HG03025 (cell line): ENCODE measurements at regions not wholly inside any gene's neighbourhood (a gene's known extent, or its start where the extent isn't known, plus 50 kb on each side); places are given as distances from the start of the nearest gene placed in this dataset.

ENCODE experiments used
- ATAC-seq: cut with Tn5 transposase; IDR thresholded peaks from one replicate; pipeline ENCODE4 v1.9.1; 2021; ENCODE audit warnings: mild to moderate bottlenecking, moderate library complexity; ENCODE audit not compliant: unreplicated experiment, low FRiP score

DNA sequence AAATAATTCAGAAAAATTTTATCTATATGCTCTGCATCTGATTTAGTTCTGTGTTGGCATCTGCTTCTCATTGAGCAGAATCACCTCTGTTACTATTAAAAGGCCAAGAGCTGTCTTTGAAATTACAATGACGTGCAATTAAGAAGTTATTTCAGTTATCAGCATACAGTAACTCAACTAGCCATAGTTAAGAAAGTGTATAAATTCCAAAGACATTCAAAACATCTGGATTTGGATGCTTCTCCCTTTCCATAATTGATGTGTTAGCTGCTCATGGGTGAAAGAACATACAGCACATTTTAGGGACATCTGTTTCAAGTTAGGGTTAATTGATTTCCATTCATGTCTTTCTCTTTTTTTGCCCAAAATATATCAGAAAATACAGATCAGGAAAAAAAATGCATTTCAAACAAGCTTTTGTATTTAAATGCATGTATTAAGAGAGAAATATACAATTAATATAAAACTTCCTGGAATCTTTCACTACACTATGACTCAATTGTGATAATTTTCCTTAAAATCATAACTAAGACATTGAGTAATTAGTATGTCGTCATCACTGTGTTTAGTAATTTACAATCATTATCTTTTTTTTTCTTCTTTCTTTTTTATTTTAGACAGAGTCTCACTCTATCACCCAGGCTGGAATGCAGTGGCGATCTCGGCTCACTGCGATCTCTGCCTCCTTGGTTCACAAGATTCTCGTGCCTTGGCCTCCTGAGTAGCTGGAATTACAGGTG, 82.7 kb upstream of the MBNL1 start:
- ATAC-seq = no peak

DNA sequence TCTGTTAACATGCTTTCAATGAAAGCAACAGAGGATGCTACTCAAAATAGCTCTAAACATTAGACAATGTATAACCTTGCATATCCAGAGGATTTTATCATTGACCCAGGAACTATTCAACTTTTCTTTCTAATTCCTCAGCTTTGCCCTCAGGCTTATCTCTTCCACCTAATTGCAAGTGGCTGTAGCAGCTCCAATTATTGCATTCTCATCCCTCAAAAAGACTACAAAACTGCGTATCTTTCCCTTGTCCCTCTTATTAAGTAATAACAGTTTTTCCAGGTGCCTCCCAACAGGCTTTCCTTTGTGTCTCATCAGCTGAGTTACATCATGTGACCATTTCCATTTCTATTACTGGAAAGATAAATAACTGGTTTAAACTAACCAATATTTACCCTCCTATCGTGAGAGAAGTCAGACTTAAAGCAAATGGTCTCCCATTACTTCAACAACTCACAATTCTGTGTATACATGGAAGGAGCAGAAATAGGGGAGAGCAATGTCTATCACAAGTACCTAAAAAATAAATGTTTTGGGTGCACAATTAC, 78.0 kb upstream of the MBNL1 start:
- ATAC-seq = no peak

DNA sequence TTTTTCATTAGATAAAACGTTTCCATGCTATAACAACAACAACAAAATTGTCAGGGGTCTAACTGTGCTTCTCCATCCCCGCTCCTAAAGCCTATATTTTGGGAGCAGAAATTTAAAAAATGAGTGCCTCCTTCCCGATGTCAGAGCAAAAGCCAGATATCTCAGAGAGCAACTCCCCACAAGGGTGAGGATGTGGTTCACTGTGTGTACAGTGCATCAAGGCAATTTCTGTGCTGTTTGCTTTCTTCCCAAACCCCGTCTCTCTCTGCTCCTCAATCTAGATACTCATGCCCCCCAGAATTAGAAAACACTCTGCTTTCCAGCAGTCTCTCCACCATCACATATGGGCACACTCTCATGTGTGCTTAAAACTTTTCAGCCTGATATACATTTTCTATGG, 76.7 kb upstream of the MBNL1 start:
- no peak for ATAC-seq

DNA sequence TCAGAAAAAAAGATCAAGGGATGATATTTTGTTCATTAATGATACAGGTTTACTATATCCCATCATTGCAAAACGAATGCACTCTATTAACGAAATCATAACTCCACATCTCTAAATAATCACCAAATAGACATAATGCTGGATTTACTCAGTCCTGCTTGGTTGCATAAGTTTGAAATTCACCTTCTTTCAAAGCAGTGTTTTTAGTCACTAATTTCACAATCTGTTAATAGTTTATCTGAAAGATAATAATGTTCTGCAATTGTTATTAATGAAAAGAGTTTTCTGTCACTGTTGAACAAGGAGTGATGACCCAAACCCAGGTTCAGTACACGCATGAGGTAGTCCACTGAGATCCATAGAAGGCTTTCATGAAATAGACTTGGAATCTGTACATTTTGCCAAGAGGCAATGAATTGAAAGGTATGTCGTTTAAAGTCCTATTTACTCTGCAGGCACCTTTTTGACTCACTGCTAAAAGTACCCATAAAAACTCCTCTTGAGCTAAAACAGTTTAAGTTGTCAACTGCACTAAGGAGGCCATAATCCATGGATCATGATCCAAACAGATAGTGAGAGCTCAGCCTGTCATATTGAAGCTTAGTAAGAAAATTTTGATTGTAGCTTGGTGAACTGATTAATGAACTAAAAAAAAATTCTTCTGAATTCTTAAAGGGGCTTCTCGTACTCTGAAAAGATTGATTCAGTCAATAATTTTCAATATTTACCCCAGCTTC, 75.6 kb upstream of the MBNL1 start:
- ATAC-seq = no peak

DNA sequence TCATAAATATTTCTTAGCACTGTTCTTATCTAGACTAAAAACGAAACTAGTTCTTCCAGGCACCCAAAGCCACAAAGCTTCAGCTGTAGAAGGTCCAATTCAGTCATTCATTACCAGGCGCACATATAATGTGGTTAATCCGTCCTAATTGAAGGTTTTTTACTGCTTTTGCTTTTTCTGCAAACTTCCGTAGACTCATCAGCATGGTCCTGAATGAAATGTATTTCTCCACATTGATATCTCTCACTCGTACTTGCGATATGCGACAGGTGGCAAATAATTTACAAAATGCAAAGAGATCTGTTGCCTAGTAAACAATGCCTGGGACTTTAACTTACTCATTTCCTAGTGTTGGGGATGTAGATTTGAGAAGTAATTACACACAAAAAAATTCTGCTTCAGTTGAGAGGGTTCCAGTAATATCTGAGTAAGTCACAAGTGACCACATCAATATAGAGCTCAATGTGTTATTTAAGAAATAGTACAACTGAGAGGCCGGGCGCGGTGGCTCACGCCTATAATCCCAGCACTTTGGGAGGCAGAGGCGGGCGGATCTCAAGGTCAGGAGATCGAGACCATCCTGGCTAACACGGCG, 75.0 kb upstream of the MBNL1 start:
- peak; percentile 45 for ATAC-seq

DNA sequence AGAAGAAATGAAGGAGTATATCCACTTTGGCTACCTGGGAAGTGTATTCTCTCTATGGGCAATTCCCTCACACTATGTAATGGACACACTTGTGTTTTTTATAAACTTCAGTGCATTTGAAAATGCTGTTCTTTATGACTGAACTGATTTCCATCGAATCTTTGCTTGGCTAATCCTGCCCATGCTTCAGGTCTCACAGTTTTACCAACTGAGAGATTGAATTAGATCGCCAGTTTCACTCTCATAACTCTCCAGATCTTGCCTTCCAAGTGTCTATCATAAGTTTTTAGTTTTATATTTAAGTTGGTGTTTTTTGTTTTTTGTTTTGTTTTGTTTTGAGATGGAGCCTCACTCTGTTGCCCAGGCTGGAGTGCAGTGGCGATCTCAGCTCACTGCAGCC, 73.5 kb upstream of the MBNL1 start:
- no peak for ATAC-seq

DNA sequence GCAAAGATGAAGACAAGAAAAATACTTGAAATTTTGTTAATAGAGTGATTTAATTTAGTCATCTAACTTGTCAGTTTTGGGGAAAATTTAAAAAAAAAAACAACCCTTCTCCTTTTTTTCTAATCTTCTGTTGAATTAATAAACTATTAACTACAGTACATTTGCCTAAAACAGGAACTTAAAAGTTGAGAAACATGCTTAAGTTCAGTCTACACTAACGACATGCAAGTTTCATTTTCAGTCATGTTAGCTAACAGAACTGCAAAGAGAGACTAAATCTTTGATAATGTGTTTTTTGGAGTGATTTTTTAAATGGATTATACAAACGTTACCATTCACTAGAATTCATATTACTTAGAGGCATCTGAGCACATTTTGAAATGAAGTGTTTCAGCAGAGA, 71.9 kb upstream of the MBNL1 start:
- peak; percentile 47 for ATAC-seq

DNA sequence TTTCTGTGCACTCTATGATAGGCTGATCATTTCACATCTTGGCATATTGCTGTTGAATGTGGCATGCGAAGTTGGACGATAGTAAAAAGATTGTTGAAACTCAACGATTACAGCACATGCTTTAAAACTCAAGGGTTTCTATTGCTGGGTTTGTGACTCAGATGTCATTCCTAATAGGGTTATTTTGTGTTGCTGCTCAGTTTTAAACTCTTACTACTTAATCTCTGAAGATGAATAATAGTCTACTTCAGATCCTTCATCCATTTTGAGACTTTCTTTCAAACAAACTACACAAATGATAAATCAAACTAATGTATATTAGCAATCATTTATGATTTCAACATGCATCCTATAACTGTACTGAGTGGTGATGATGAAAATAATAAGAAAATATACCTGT, 71.3 kb upstream of the MBNL1 start:
- no peak for ATAC-seq

DNA sequence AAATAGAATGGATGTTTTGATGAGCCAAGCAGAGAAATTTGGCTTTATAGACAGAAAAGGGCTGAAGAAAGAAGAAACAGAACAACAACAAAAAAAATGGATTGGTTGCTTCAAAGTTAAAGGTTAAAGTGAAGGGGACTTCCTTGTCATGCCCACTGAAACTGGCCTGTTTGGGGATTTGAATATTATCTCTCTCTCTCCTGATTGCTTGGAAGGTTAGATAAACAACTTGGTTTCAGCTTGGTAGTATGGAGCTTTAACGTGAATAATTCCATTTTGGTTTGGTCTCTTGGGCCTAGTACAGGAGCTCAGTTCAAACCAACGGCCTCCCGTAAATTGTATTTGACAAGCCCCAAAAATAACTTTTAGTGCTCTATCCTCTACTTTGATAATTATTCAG, 70.8 kb upstream of the MBNL1 start:
- no peak for ATAC-seq

DNA sequence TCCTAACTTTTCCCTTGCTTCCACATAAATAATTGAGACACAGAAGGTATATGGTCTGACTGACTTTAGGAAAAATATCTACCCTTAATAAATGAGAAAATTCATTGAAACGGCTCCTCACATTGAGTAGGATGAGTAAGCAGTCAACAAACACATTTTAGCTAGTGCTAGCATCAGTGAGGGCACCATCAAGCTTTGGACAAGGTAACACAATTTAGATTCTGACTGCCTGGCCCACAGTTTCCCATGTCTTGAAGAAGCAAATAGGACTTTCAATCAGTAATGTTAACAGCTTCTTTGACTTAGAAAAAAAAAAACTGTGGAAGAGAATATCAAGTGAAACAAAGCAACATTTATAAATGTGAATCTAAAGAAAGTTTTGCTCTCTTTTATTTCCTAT, 70.1 kb upstream of the MBNL1 start:
- ATAC-seq = no peak

DNA sequence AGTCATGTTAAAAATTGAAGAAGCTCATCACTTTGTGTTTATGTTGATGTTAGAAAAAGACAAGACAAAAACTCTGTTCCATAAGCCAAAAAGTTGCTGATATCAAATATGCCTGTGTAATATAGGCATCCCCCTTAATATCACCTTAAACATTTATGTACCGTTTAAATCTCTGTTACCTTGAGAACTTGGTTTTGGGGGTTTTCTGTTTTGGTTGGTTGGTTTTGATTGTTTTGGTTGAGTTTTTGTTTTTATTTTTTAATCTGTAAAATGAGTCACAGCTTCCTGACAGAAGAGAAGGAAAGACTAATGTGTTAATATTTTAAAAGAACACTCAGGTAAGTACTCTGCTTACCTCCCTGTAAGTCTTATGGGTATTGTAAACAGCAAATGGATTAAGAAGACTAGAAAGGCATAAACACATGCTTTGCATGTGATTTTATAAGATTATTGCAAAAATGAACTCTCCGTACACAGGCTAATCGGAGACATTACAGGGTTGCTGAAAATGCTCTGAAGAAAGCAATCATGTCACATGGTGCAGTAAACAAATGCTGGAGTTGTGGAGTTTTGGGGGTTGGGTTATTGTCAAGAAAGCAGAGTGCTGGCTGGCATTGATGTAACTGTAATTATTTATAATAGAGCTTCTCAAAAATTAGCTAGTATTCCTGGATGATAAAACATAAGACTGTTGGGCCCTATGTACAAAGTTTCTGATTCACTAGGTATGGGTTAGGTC, 69.5 kb upstream of the MBNL1 start:
- no peak for ATAC-seq

DNA sequence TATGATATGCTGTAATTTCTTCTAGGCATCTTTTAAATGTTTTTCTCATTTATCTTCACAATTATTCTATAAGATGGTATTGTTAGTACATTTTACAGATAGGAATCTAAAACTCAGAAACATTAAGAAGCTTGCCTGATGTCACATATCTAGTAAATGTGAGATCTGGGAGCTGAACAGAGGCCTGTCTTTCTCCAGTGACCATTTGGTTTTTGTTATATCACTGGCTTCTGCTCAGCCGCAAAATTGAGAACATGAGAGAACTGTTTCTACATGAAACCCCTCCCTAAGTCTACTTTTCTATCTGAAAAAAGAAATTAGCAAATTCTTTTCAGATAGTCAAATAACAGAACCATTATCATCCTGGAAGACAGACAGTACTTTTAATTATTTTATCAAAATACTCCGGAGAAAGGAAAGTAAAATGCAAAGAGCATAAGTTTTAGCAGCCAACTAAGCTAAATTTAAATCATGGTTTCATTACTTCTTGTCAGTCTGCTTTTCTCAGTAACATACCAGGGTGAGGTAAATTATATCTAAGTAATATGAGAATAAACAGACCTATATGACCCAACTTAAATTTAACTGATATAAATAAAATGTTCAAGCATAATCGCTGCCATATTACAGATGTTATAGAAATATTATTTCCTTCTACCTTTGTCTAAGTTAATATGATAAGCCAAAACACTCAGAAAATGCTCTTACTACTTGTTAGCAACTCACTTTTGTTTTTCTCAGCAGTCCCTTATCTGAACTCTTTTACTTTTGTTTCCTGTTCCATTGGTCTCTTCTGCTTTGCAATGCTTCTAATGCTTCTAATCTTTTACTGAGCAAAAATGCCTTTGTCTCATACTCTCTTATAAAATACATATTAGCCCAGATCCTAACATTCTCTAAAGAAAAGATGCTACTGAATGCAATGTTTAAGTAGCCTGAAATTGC, 68.0 kb upstream of the MBNL1 start:
- peak; percentile 33 for ATAC-seq

DNA sequence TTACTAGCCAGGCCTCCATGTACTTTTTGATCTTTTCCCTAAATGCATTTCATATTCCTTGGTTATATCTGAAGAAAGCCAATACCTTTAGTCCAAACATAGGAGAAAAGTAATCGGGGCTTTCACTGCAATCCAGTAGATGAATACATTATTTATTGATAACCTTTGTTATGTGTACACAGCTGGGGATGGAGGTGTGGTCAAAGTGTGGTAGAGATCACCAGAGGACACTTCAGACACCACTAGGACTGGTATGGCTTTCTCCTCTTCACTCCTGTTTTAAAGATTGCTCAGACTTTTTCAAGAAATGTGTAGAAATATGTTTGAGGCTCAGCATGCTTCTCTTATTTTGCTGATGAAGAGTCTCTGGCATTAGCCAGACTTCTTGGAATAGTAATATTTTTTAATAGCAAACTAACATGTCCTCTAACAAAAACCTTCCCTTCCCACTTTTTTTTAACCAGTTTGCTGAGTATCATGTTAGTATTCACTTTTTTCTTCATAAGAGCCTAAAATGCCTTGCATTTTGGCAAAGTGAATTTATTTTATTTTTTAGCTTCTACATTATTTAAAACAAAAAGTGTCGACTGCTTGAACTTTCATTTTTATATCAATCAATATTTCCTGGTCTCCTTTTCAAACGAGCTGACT, 65.6 kb upstream of the MBNL1 start:
- ATAC-seq = no peak

DNA sequence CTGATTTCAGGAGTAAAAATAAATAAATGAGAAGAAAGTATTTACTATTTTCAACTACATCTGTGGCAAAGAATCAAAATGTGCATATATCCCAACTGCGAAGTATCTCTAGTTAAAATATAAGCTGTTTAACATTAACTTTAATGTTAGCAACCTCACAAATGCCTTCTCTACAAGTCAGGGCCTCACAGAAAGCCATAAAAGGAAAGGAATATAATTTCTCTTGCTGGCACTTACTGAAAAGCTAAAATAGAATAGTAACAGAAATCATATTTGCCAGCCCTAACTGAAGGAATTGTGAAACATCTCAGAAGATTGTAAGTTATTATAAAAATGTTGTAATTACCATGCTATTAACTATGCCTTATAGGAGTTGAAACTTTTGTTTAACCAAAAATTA, 65.1 kb upstream of the MBNL1 start:
- ATAC-seq = no peak

DNA sequence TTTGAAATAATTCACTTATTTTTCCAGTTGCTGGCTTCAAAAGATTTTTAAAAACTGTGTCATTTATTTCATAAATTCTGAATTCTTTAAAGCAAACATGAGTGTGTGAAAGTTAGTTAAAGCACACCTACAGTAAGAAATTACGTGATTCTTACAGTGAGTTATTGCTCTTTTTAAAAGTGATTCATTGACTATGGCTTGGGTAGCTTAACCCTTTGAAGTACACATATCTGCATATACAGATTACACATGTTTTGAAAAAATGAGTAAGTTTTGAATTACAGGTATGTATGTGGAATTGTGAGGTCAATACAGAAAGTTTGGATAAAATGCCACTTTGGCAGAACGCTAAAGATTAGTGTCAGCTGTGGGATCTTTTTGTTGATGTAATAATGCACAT, 64.5 kb upstream of the MBNL1 start:
- no peak for ATAC-seq

DNA sequence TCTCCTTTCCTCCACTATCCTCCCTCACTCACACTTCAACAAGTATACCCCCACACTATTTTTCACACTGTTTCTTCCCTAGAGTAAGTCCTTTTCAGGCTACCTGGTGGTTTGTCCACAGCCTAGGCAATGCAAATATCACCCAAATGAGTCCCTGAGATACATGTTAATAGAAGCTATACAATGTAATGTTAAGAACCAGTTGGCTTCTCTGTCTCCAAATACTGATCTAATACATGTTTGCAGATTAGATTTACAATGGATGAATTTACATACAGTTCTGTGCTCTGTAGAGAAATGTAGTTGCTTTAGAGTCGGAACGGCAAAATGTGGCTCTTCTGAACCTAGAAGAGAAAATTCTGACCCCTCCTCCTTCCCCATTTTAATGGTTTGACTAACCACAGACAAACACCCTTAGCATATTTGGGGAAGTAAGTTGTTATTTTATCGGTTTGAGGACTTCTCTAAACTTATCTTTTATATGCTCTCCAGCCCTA, 63.6 kb upstream of the MBNL1 start:
- no peak for ATAC-seq

DNA sequence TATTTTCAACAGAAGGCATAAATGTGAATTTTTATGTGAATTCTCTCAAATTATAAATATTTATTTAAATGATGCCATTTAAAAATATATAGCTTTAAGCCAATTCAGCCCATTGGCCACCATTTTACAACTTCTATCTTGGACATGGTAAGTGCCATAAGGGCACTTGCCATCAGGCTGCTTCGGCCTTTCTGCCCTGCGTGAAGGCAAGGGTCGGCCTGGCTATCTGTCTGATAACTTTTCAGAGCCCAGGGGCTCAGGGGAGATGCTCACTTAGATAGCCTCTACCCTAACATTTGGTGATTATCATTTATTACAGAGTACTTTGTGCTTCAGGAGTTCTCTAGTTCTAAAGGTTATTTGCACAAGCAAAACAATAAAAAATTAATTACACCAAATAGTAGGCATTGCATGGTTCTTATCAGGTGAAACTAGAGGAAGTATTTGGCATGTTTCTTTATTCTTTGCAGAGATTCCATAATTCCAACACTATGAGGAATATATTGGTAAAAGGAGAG, 62.4 kb upstream of the MBNL1 start:
- no peak for ATAC-seq

DNA sequence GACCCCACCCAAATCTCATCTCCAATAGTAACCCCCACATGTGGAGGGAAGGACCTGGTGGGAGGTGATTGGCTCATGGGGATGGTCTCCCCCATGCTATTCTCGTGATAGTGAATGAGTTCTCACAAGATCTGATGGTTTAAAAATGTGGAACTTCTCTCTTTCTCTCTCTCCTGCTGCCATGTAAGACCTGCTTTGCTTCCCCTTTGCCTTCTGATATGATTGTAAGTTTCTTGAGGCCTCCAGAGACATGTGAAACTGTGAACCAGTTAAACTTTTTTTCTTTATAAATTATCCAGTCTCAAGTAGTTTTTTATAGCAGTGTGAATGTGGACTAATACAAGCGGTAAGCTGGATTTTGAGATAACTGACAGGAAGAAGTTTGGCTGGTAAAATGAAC, 60.3 kb upstream of the MBNL1 start:
- no peak for ATAC-seq

DNA sequence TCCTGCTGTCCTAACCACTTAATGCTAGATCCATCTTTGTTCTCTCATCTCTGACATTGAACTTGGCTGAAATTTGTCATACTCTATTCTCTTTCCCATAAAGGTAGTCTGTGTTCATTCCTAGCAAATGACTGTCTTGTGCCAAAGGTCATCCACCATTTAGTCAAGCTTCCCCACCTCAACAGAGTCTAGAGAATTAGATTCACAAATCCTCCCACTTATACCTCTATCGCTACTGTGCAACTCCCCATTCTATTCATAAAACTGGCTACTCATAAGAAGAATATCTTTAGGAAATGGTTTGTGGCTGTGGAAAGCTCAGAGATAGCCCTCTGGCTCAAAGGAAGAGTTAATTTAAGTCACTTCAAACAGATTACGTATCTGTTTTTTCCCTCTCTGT, 59.7 kb upstream of the MBNL1 start:
- no peak for ATAC-seq
